HL-60 (cell line): ENCODE measurements at regions not wholly inside any gene's neighbourhood (a gene's known extent, or its start where the extent isn't known, plus 50 kb on each side); places are given as distances from the start of the nearest gene placed in this dataset.

Source experiments
- DNase-seq, 2 experiments: peaks; one replicate each; pipeline ENCODE4 v3.0.0-alpha.2; 2010 to 2020; ENCODE audit warnings: low read depth in 1 of 2, low spot score in 1 of 2
- H3K27ac ChIP-seq: fragments of 250-450 bp; sonication (Bioruptor Pico); replicated peaks from 2 replicates; pipeline ENCODE4 v1.5.1; 2020; ENCODE audit warnings: mild to moderate bottlenecking, moderate library complexity
- H3K27me3 ChIP-seq: fragments of 250-450 bp; sonication (Bioruptor Pico); 2 replicates; pipeline ENCODE4 v1.5.1; 2021; ENCODE audit warnings: mild to moderate bottlenecking, moderate library complexity; ENCODE audit not compliant: insufficient read depth, poor library complexity, severe bottlenecking
- H3K4me3 ChIP-seq: replicated peaks from 2 replicates; pipeline ENCODE4 v1.5.1; 2011; ENCODE audit warnings: mild to moderate bottlenecking, control low read depth, low read length; ENCODE audit not compliant: insufficient read depth
- GABPA ChIP-seq: IDR thresholded peaks from 2 replicates; pipeline ENCODE4 v1.6.1; 2012; ENCODE audit warnings: low read depth
- POLR2AphosphoS5 ChIP-seq: IDR thresholded peaks from 2 replicates; pipeline ENCODE4 v1.6.1; 2012; ENCODE audit warnings: low read depth
- SPI1 ChIP-seq: IDR thresholded peaks from 2 replicates; pipeline ENCODE4 v1.6.1; 2012; ENCODE audit warnings: low read depth, mild to moderate bottlenecking, borderline replicate concordance
- TF ChIP-seq, protein P1 (sequence below): IDR thresholded peaks from 2 replicates; pipeline ENCODE4 v1.6.1; 2012; ENCODE audit warnings: low read depth; ENCODE audit not compliant: insufficient replicate concordance
- TF ChIP-seq, protein P2 (sequence below): IDR thresholded peaks from one replicate; pipeline ENCODE4 v1.5.1; 2011; ENCODE audit warnings: low read length, control low read depth, inconsistent platforms; ENCODE audit not compliant: insufficient read depth

- Histone ChIP-seq H3K27ac (no peak overlapping the region), H3K27me3 (no peaks in the 10 kb centered on the region), H3K4me3 (no peak overlapping the region)
- TF ChIP-seq GABPA: no peak
- TF ChIP-seq SPI1: no peak
- TF ChIP-seq, protein P1, sequence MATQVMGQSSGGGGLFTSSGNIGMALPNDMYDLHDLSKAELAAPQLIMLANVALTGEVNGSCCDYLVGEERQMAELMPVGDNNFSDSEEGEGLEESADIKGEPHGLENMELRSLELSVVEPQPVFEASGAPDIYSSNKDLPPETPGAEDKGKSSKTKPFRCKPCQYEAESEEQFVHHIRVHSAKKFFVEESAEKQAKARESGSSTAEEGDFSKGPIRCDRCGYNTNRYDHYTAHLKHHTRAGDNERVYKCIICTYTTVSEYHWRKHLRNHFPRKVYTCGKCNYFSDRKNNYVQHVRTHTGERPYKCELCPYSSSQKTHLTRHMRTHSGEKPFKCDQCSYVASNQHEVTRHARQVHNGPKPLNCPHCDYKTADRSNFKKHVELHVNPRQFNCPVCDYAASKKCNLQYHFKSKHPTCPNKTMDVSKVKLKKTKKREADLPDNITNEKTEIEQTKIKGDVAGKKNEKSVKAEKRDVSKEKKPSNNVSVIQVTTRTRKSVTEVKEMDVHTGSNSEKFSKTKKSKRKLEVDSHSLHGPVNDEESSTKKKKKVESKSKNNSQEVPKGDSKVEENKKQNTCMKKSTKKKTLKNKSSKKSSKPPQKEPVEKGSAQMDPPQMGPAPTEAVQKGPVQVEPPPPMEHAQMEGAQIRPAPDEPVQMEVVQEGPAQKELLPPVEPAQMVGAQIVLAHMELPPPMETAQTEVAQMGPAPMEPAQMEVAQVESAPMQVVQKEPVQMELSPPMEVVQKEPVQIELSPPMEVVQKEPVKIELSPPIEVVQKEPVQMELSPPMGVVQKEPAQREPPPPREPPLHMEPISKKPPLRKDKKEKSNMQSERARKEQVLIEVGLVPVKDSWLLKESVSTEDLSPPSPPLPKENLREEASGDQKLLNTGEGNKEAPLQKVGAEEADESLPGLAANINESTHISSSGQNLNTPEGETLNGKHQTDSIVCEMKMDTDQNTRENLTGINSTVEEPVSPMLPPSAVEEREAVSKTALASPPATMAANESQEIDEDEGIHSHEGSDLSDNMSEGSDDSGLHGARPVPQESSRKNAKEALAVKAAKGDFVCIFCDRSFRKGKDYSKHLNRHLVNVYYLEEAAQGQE: no peak
- TF ChIP-seq, protein P2, sequence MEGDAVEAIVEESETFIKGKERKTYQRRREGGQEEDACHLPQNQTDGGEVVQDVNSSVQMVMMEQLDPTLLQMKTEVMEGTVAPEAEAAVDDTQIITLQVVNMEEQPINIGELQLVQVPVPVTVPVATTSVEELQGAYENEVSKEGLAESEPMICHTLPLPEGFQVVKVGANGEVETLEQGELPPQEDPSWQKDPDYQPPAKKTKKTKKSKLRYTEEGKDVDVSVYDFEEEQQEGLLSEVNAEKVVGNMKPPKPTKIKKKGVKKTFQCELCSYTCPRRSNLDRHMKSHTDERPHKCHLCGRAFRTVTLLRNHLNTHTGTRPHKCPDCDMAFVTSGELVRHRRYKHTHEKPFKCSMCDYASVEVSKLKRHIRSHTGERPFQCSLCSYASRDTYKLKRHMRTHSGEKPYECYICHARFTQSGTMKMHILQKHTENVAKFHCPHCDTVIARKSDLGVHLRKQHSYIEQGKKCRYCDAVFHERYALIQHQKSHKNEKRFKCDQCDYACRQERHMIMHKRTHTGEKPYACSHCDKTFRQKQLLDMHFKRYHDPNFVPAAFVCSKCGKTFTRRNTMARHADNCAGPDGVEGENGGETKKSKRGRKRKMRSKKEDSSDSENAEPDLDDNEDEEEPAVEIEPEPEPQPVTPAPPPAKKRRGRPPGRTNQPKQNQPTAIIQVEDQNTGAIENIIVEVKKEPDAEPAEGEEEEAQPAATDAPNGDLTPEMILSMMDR: no peak
- no peak for TF ChIP-seq POLR2AphosphoS5
- DNase-seq: no peak
These were observed 851.4 kb upstream of the SOX11 start for GRCh38 chr2:4840791-4841190.

DNA sequence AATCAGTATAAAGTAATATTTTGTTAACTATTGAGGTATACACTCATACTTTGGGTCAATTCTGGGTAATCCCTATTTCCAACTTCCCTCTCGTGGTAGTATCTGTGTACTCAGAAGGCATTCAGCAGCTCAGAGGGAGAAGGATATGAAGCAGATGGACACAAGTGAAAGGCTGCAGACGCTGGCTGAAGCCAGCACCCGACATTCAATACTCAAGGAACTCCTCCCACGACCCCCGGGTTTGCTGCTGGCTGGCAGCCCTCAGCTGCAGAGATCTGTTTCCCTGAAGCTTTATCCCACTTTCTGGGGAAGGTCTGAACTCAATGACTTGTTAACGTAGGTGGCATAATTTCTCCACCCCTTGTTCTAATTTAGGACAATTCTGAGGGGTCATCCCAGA lies 847.3 kb upstream of the SOX11 start:
- no peak overlapping the region for H3K27ac ChIP-seq
- no peak for TF ChIP-seq SPI1
- no peak for DNase-seq
- H3K4me3 ChIP-seq: no peak overlapping the region
- H3K27me3 ChIP-seq: no peaks in the 10 kb centered on the region

GRCh38 chr2:4862031-4862430 lies 830.2 kb upstream of the SOX11 start:
- DNase-seq: no peak
- no peak overlapping the region for H3K27ac ChIP-seq
- no peak overlapping the region for H3K4me3 ChIP-seq
- no peaks in the 10 kb centered on the region for H3K27me3 ChIP-seq
- TF ChIP-seq POLR2AphosphoS5: no peak
- no peak for TF ChIP-seq SPI1
- TF ChIP-seq, protein P1: no peak

- TF ChIP-seq GABPA: no peak
- TF ChIP-seq SPI1: no peak
- TF ChIP-seq, protein P1: no peak
- TF ChIP-seq, protein P2: no peak
- no peak for TF ChIP-seq POLR2AphosphoS5
- no peak for DNase-seq
- Histone ChIP-seq H3K27me3 (no peaks in the 10 kb centered on the region), H3K4me3 (no peak overlapping the region), H3K27ac (no peak overlapping the region)
These were observed 826.0 kb upstream of the SOX11 start for GRCh38 chr2:4866198-4866597.
